K562 (cell line): ENCODE measurements at regions not wholly inside any gene's neighbourhood (a gene's known extent, or its start where the extent isn't known, plus 50 kb on each side); places are given as distances from the start of the nearest gene placed in this dataset.

Experiments
- HDAC8 ChIP-seq: fragments of 450-650 bp; IDR thresholded peaks from 2 replicates; pipeline ENCODE4 v1.6.1; 2016; ENCODE audit warnings: mild to moderate bottlenecking, missing genetic modification characterization, moderate library complexity, missing compliant biosample characterization
- SIRT6 ChIP-seq: IDR thresholded peaks from one replicate; pipeline ENCODE4 v1.6.1; 2012; ENCODE audit warnings: low read depth, mild to moderate bottlenecking, control low read depth, inconsistent platforms, low read length, moderate library complexity

DNA sequence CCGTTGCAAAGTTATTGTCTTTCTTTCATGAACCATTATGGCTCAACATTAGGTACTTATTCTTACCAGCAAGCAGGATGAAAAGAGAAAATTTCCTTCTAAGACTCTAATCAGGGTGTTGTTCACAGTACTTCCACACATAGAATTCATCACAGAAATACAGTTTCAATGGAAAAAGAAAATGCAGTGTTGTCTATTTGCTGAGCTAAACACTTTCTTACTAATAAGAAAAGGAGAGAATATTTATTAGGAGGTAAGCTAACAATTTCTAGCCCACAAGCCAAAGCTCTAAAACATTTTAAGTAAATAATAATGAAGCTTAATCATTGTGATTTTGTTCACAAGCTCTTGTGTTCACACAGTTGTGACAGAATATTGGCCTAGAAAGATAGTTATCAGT is 1772.8 kb upstream of the PCDH7 start:
- TF ChIP-seq SIRT6: no peak
- no peak for TF ChIP-seq HDAC8
